ENCODE measurements at regions not wholly inside any gene's neighbourhood (a gene's known extent, or its start where the extent isn't known, plus 50 kb on each side); places are given as distances from the start of the nearest gene placed in this dataset.
A peak's percentile ranks its signal among the peaks of the same experiment; 100 is the strongest.

- DNase-seq (ENCODE audit: low spot score): no peak
- TF ChIP-seq HMGA2 (CRISPR knock-in tag; IDR thresholded peaks at IDR 0.05) (peak; percentile 62; the same call in 1 of the 2 replicates), NFE2L1 (CRISPR knock-in tag; IDR thresholded peaks at IDR 0.05) (no peak)
- TF ChIP-seq, protein P1, sequence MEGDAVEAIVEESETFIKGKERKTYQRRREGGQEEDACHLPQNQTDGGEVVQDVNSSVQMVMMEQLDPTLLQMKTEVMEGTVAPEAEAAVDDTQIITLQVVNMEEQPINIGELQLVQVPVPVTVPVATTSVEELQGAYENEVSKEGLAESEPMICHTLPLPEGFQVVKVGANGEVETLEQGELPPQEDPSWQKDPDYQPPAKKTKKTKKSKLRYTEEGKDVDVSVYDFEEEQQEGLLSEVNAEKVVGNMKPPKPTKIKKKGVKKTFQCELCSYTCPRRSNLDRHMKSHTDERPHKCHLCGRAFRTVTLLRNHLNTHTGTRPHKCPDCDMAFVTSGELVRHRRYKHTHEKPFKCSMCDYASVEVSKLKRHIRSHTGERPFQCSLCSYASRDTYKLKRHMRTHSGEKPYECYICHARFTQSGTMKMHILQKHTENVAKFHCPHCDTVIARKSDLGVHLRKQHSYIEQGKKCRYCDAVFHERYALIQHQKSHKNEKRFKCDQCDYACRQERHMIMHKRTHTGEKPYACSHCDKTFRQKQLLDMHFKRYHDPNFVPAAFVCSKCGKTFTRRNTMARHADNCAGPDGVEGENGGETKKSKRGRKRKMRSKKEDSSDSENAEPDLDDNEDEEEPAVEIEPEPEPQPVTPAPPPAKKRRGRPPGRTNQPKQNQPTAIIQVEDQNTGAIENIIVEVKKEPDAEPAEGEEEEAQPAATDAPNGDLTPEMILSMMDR (IDR thresholded peaks at IDR 0.05): peak; percentile 31; the same call in 1 of the 2 replicates
- H3K27ac Mint-ChIP-seq: no peak overlapping the region
- ATAC-seq: no peak
- peaks cover 13% of the 10 kb centered on the region for H3K36me3 Mint-ChIP-seq
- peaks cover 3% of the 10 kb centered on the region; the same call in 1 of the 2 replicates for H3K27me3 Mint-ChIP-seq (ENCODE audit: low read depth)
- CTCF ChIA-PET: interaction anchor here (0.6 kb wide), 1 partner anchor 554 kb away, joined by 4 read pairs; no protein-coding TSS in a partner anchor
- H3K4me1 Mint-ChIP-seq: peaks cover 6% of the 10 kb centered on the region; the same call in 1 of the 2 replicates
- POLR2A ChIA-PET: no interaction called here
- H3K4me3 Mint-ChIP-seq: no peak overlapping the region
- peaks cover 21% of the 10 kb centered on the region for H3K9me3 Mint-ChIP-seq
Measured at GRCh38 chr13:107124129-107124718, 556.3 kb upstream of the ARGLU1 start.

DNA sequence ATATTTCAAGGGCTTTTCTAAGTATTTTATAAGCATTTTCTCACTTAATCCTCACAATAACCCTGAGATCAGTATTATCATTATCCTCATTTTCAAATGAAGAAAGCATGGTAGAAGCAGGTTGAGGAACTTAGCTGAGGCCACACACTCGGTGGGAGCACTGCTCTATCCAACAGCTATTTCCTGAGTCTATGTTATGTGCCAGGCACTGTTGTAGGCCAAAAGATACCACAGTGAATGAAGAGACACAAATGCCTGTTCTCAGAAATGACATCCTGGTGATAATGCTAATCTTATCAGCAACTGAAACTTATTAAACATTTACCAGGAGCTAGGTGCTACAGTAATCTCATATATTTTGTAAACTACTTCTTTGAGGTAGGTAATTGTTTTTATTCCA lies 553.9 kb upstream of the ARGLU1 start:
- ATAC-seq (no peak), DNase-seq (ENCODE audit: low spot score) (no peak)
- ChIA-PET POLR2A (no interaction called here), CTCF (interaction anchor here (0.6 to 1.3 kb wide), 2 partner anchors 81 to 1474 kb away, joined by 3 to 4 read pairs; no protein-coding TSS in a partner anchor)
- H3K4me1 Mint-ChIP-seq: peaks cover 6% of the 10 kb centered on the region; the same call in 1 of the 2 replicates
- H3K36me3 Mint-ChIP-seq: no peaks in the 10 kb centered on the region
- TF ChIP-seq PRRX2 (CRISPR knock-in tag; IDR thresholded peaks at IDR 0.05) (no peak), ETV6 (CRISPR knock-in tag; IDR thresholded peaks at IDR 0.05) (no peak), E2F5 (CRISPR knock-in tag; IDR thresholded peaks at IDR 0.05) (no peak), MXD4 (CRISPR knock-in tag; IDR thresholded peaks at IDR 0.05; ENCODE audit: borderline replicate concordance) (no peak), FOXJ3 (CRISPR knock-in tag; IDR thresholded peaks at IDR 0.05; ENCODE audit: borderline replicate concordance) (no peak), NFYB (CRISPR knock-in tag; conservative IDR thresholded peaks at IDR 0.05; ENCODE audit: low read depth) (no peak), FOXP1 (CRISPR knock-in tag; IDR thresholded peaks at IDR 0.05; ENCODE audit: borderline replicate concordance) (no peak), ZNF416 (CRISPR knock-in tag; IDR thresholded peaks at IDR 0.05) (no peak), JAZF1 (CRISPR knock-in tag; IDR thresholded peaks at IDR 0.05) (no peak), IRF1 (CRISPR knock-in tag; IDR thresholded peaks at IDR 0.05) (no peak), TP53 (CRISPR knock-in tag; IDR thresholded peaks at IDR 0.05) (no peak)
- no peak overlapping the region for H3K27ac Mint-ChIP-seq
- no peaks in the 10 kb centered on the region for H3K9me3 Mint-ChIP-seq
- no peaks in the 10 kb centered on the region for H3K27me3 Mint-ChIP-seq (ENCODE audit: low read depth)
- H3K4me3 Mint-ChIP-seq: no peak overlapping the region

GRCh38 chr13:107119989-107120881 lies 552.3 kb upstream of the ARGLU1 start:
- Mint-ChIP-seq H3K4me1 (peaks cover 5% of the 10 kb centered on the region), H3K27ac (no peak overlapping the region)
- CTCF ChIA-PET: no interaction called here

More at GRCh38 chr13:107119989-107120881, 552.3 kb upstream of the ARGLU1 start:
- Mint-ChIP-seq H3K27me3 (ENCODE audit: low read depth) (no peaks in the 10 kb centered on the region), H3K36me3 (no peaks in the 10 kb centered on the region), H3K9me3 (no peaks in the 10 kb centered on the region), H3K4me3 (no peak overlapping the region)
- POLR2A ChIA-PET: interaction anchor here (0.6 kb wide), 1 partner anchor 584 kb away, joined by 3 read pairs; no protein-coding TSS in a partner anchor
- ATAC-seq: no peak
- TF ChIP-seq GABPB1 (CRISPR knock-in tag; IDR thresholded peaks at IDR 0.05): peak; percentile 18; the same call in 1 of the 2 replicates
- TF ChIP-seq, protein P2, sequence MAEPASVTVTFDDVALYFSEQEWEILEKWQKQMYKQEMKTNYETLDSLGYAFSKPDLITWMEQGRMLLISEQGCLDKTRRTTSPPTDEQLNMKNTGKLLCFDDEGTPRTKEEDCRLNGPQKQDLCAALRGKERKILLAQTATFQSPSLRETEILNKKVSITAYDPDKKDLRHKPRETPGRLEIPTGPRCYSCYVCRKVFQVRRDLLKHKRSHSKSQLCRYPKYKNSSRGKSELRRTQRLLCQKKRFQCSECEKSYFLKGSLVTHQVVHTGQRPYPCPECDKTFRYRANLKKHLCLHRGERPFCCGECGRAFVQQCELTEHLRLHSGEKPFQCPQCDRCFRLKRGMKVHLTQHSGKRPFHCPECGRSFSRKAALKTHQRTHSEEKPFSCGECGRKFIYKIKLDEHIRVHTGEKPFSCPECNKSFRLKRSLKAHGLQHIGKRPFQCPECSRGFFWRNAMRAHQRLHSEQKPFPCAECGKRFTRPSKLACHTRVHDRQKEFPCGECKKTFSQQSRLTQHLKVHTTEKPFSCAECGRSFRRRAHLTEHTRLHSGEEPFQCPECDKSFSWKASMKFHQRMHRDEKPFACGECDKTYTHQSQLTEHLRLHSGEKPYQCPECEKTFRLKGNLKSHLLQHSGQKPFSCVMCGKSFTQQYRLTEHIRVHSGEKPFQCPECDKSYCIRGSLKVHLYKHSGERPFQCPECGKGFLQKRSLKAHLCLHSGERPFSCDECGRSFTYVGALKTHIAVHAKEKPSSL (CRISPR knock-in tag; conservative IDR thresholded peaks at IDR 0.05): no peak
- DNase-seq (ENCODE audit: low spot score): no peak
